ENCODE measurements at regions not wholly inside any gene's neighbourhood (a gene's known extent, or its start where the extent isn't known, plus 50 kb on each side); places are given as distances from the start of the nearest gene placed in this dataset.

DNA sequence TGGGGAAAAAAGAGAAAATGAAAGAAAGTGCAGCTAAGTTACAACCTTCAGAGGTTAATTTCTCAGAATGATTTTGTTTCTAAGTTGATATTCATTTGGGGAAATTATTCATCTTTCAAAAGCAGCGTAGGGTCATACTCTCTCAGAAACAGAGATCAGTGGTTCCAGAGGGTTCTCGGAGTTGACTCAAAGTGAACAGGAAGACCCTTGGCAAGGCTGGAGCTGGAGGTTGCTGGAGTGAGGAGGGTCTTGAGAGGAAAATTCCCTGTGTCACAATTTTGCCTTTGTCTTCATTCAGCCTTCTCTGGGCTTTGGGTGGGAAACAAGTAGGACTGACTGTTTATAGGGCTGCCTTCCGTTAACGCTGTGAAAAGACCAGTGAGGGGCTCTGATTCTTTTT is 168.2 kb downstream of the ICOS start:
- Histone ChIP-seq H2AFZ (ENCODE audit: low read length) (no peak overlapping the region), H3F3A (ENCODE audit: insufficient read depth, low read length) (no peaks in the 10 kb centered on the region), H4K20me1 (ENCODE audit: insufficient read depth, low read length) (no peaks in the 10 kb centered on the region), H3K4me2 (ENCODE audit: low read length) (no peak overlapping the region), H3K27me3 (ENCODE audit: insufficient read depth, low read length) (no peaks in the 10 kb centered on the region), H3K27ac (ENCODE audit: low read depth, low read length, poor library complexity, severe bottlenecking) (no peak overlapping the region), H3K4me3 (ENCODE audit: low read depth, low read length, poor library complexity, severe bottlenecking) (no peak overlapping the region), H3K9me2 (ENCODE audit: low read depth, low read length) (no peaks in the 10 kb centered on the region), H3K9ac (ENCODE audit: low read length) (no peak overlapping the region), H3K4me1 (ENCODE audit: insufficient read depth, low read length, severe bottlenecking) (no peaks in the 10 kb centered on the region), H3K36me3 (ENCODE audit: insufficient read depth, low read length) (no peaks in the 10 kb centered on the region), H3K9me3 (ENCODE audit: low read length) (no peaks in the 10 kb centered on the region), H3K79me2 (ENCODE audit: insufficient read depth, low read length) (no peaks in the 10 kb centered on the region)
- TF ChIP-seq, protein P1, sequence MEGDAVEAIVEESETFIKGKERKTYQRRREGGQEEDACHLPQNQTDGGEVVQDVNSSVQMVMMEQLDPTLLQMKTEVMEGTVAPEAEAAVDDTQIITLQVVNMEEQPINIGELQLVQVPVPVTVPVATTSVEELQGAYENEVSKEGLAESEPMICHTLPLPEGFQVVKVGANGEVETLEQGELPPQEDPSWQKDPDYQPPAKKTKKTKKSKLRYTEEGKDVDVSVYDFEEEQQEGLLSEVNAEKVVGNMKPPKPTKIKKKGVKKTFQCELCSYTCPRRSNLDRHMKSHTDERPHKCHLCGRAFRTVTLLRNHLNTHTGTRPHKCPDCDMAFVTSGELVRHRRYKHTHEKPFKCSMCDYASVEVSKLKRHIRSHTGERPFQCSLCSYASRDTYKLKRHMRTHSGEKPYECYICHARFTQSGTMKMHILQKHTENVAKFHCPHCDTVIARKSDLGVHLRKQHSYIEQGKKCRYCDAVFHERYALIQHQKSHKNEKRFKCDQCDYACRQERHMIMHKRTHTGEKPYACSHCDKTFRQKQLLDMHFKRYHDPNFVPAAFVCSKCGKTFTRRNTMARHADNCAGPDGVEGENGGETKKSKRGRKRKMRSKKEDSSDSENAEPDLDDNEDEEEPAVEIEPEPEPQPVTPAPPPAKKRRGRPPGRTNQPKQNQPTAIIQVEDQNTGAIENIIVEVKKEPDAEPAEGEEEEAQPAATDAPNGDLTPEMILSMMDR (IDR thresholded peaks at IDR 0.05; ENCODE audit: low read length) = no peak
- TF ChIP-seq EZH2 (IDR thresholded peaks at IDR 0.05; ENCODE audit: borderline replicate concordance, low read length) = no peak

DNA sequence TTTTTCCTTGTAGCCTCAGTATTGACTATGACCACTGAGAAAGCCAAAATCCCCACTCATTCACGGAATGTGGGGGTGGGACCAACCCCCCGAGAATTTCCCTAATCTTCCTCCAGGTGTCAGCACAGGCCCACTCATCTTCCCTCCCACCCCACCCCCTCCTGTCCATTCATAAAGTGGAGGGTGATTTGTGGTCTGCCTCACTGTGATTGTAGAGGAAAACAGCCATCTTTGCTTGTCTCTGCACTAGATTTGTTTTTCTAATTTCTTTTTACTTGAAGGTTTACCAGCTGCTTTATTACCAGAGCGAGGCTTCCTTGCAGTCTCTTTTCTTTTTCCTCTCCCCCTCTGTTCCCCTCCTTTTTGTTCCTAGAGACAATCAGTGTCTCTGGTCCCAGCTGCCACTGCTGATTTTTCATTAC is 171.8 kb downstream of the ICOS start:
- Histone ChIP-seq H3K4me2 (ENCODE audit: low read length) (no peak overlapping the region), H4K20me1 (ENCODE audit: insufficient read depth, low read length) (no peaks in the 10 kb centered on the region), H3K9me3 (ENCODE audit: low read length) (no peaks in the 10 kb centered on the region), H3K27me3 (ENCODE audit: insufficient read depth, low read length) (no peaks in the 10 kb centered on the region), H3K9ac (ENCODE audit: low read length) (no peak overlapping the region), H3K4me1 (ENCODE audit: insufficient read depth, low read length, severe bottlenecking) (no peaks in the 10 kb centered on the region), H2AFZ (ENCODE audit: low read length) (no peak overlapping the region), H3K79me2 (ENCODE audit: insufficient read depth, low read length) (no peaks in the 10 kb centered on the region), H3K36me3 (ENCODE audit: insufficient read depth, low read length) (no peaks in the 10 kb centered on the region), H3K4me3 (ENCODE audit: low read depth, low read length, poor library complexity, severe bottlenecking) (no peak overlapping the region), H3F3A (ENCODE audit: insufficient read depth, low read length) (no peaks in the 10 kb centered on the region), H3K27ac (ENCODE audit: low read depth, low read length, poor library complexity, severe bottlenecking) (no peak overlapping the region), H3K9me2 (ENCODE audit: low read depth, low read length) (no peaks in the 10 kb centered on the region)
- no peak for TF ChIP-seq EZH2 (IDR thresholded peaks at IDR 0.05; ENCODE audit: borderline replicate concordance, low read length)
- TF ChIP-seq, protein P1 (IDR thresholded peaks at IDR 0.05; ENCODE audit: low read length) = peak; percentile 11

DNA sequence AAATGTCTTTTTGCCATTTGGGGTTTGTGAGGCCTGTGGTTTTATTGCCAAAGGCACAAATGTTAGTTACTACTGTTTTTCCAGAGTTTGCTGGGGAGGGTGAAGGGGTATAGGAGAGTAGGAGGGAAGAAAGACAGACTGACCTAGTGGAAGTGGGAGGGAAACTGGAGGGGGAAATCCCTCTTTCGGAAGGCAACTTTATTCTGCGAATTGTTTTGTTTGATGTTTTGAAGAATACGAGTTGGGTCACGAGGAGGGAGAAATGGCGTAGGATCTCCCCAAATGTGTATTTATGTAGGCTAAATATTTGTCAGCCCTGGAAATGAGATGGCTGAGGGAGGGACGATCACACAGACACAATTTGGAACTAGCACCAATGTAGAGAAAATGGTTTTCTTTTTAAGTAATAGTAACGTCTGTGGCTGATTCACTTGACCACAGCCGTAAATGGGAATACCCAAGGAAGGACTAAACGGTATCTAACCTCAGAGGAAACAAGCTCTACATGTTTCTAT is 172.3 kb downstream of the ICOS start:
- no peaks in the 10 kb centered on the region for H3K79me2 ChIP-seq (ENCODE audit: insufficient read depth, low read length)
- no peaks in the 10 kb centered on the region for H3K4me1 ChIP-seq (ENCODE audit: insufficient read depth, low read length, severe bottlenecking)
- no peaks in the 10 kb centered on the region for H3K9me3 ChIP-seq (ENCODE audit: low read length)
- no peak overlapping the region for H3K27ac ChIP-seq (ENCODE audit: low read depth, low read length, poor library complexity, severe bottlenecking)
- H3F3A ChIP-seq (ENCODE audit: insufficient read depth, low read length) = no peaks in the 10 kb centered on the region
- H3K4me3 ChIP-seq (ENCODE audit: low read depth, low read length, poor library complexity, severe bottlenecking) = no peak overlapping the region
- TF ChIP-seq EZH2 (IDR thresholded peaks at IDR 0.05; ENCODE audit: borderline replicate concordance, low read length) = no peak
- TF ChIP-seq, protein P1 (IDR thresholded peaks at IDR 0.05; ENCODE audit: low read length) = no peak
- H3K27me3 ChIP-seq (ENCODE audit: insufficient read depth, low read length) = no peaks in the 10 kb centered on the region
- no peaks in the 10 kb centered on the region for H4K20me1 ChIP-seq (ENCODE audit: insufficient read depth, low read length)
- no peaks in the 10 kb centered on the region for H3K36me3 ChIP-seq (ENCODE audit: insufficient read depth, low read length)
- no peak overlapping the region for H3K4me2 ChIP-seq (ENCODE audit: low read length)
- no peaks in the 10 kb centered on the region for H3K9me2 ChIP-seq (ENCODE audit: low read depth, low read length)
- H3K9ac ChIP-seq (ENCODE audit: low read length) = no peak overlapping the region
- H2AFZ ChIP-seq (ENCODE audit: low read length) = no peak overlapping the region
